SKM-1 (cell line): ENCODE measurements at regions not wholly inside any gene's neighbourhood (a gene's known extent, or its start where the extent isn't known, plus 50 kb on each side); places are given as distances from the start of the nearest gene placed in this dataset.

Source experiments
- DNase-seq: peaks from one replicate; lab custom pipeline; 2025; ENCODE audit not compliant: unreplicated experiment; lab: John Stamatoyannopoulos, UW

GRCh38 chr11:70519117-70519516, 120.8 kb downstream of the CTTN start:
- no peak for DNase-seq

- no peak for DNase-seq
Observed at GRCh38 chr11:70521475-70522308, 123.4 kb downstream of the CTTN start.

- DNase-seq: no peak
Observed at GRCh38 chr11:70522309-70522592, 123.9 kb downstream of the CTTN start.

- no peak for DNase-seq
Observed at GRCh38 chr11:70522593-70523311, 124.4 kb downstream of the CTTN start.

- DNase-seq: no peak
Observed at GRCh38 chr11:70523384-70524095, 125.2 kb downstream of the CTTN start.

GRCh38 chr11:70524096-70524922, 126.0 kb downstream of the CTTN start:
- no peak for DNase-seq

GRCh38 chr11:70525006-70525405, 126.7 kb downstream of the CTTN start:
- DNase-seq: no peak

- no peak for DNase-seq
Observed at GRCh38 chr11:70525466-70525865, 127.1 kb downstream of the CTTN start.

GRCh38 chr11:70526116-70527045, 128.1 kb downstream of the CTTN start:
- no peak for DNase-seq

- no peak for DNase-seq
Observed at GRCh38 chr11:70527046-70527395, 128.7 kb downstream of the CTTN start.

- no peak for DNase-seq
Observed at GRCh38 chr11:70527429-70528045, 129.2 kb downstream of the CTTN start.

- DNase-seq: no peak
Observed at GRCh38 chr11:70528046-70528793, 129.9 kb downstream of the CTTN start.

- no peak for DNase-seq
Observed at GRCh38 chr11:70528794-70529580, 130.7 kb downstream of the CTTN start.

GRCh38 chr11:70530010-70530409, 131.7 kb downstream of the CTTN start:
- no peak for DNase-seq

GRCh38 chr11:70530629-70531185, 132.4 kb downstream of the CTTN start:
- DNase-seq: no peak

GRCh38 chr11:70531281-70532065, 133.1 kb downstream of the CTTN start:
- no peak for DNase-seq

- DNase-seq: no peak
Observed at GRCh38 chr11:70532066-70532440, 133.7 kb downstream of the CTTN start.
